ENCODE measurements at regions not wholly inside any gene's neighbourhood (a gene's known extent, or its start where the extent isn't known, plus 50 kb on each side); places are given as distances from the start of the nearest gene placed in this dataset.

DNA sequence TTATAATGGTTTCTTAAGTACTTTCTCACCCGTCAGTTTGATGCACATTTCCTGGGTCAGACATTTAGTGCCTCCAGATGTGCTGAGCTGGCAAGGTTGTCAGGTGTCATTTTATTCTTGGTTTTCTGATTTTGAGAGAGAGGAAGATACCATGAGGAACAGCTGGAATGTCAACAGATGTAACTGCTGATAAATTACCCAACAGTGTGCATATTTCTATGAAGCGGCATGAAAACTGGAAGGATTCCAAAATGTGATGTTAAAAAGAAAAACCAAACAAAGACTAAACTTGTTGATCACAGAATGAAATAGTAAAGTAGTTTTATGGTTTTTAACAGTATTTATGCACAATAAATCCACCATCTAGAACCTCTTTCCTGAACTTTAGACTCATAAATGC is 447.3 kb downstream of the HDGFL1 start:
- DNase-seq (ENCODE audit: low spot score) = no peak

DNA sequence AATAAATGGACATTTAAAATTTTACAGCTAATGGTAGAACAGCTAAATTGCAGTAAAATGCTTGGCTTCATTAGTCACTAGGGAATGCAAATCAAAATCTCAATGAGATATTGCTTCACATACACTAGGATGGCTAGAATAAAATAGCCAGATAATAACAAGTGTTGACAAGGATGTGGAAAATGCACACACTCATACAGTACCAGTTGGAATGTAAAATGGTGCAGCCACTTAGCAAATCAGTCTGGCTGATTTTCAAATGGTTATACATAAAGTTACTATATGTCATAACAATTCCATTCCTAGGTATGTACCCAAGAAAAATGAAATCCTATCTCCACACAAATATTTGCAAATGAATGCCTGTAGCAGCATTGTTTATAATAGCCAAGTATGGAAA is 452.1 kb downstream of the HDGFL1 start:
- no peak for DNase-seq (ENCODE audit: low spot score)

DNA sequence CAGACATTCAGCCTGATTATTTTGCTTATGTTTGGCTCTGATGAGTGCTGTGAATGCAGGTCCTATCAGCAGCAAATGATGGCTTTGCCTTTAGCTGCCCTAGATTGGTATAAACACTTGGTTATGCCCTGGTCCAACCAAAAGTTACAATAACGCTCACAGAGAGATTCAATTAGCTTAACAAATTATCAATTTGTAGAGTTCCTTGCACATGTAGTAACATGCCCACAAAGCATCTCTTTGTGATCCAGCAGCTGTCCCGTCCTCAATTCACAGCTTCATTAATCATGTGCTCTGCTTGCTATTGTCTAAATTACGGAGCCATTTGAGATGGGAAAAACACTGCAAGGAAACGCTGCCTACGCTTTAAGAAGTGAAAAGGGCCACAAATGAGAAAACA is 457.9 kb downstream of the HDGFL1 start:
- DNase-seq (ENCODE audit: low spot score) = no peak

DNA sequence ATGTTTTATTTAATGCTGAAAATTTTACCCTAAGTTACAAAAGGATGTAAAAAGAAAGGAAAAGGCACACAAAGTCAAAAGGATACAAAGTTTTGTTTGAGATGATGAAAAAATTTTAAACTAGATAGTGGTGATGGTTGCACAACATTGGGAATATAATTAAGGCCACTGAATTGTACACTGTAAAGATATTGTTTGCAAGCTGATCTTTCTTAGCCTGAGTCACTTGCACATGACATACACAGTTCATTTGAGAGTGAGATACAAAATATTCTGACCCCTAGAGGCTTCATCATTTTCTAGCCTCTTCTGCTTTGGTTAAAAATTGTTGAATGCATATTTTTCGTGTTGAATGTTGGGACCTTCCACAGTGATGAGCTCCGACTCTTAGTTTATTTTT is 462.6 kb downstream of the HDGFL1 start:
- peak; percentile 13 for DNase-seq (ENCODE audit: low spot score)

DNA sequence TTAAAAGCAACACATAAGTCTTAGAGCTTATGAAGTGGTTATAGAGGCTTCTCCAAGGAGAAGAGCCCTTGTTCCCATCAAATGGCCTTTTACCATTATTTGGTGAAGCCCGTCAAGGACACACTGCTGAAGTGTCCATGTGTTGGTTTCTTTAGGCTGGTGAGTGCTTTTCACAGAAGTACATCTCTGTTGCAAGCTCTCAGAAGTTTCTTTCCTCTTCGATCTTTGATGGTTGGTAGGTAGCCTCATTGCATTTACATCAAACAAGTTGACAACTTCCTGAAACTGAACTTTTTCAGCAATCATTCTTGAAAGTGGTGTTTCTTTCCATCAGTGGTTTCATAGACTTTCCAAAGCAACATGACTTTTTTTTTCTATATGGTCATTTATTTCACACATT is 465.6 kb downstream of the HDGFL1 start:
- DNase-seq (ENCODE audit: low spot score) = no peak

DNA sequence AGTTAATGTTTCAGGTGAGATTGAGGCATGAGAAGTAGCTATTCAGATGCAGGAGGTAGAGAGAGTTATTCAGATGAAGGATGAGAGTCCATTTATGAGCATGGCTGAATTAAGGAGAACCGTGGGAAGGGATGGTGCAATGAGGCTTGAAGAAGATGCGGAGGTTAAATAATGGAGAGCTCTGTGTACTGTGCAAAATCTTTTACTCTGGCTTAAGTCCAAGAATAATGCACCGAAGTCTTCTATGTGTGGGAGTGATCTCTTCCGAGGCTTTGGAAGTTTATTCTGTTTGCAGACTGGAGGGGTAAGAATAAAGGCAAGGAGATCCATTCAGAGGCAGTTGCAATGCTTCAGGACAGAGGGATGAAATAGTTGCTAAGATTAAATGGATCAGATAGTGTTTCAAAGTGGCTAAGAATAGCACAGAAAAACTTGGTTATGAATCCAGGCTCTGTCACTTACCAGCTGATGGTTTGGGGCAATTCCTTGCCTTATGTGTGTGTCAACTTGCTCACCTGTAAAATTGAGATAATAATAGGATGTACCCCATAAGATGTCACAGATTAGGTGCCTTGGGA is 467.1 kb downstream of the HDGFL1 start:
- no peak for DNase-seq (ENCODE audit: low spot score)

DNA sequence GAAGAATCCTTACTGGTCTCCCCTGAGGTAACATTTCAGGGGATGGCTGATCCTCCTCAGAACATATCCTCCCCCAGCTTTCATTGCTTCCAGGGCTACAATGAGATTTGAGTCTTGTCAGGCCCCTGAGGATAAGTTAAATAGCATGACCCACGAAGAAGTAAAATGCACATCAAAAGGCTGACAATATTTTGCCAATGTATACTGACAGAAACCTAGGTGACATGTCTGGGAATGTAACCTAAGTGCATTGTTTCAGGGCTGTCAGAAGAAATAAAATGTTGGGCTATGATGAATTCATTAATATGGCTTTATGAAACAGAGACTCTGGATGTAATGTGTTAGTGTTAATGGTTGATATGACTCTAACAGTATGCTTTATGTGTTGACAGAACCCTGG is 471.5 kb downstream of the HDGFL1 start:
- DNase-seq (ENCODE audit: low spot score) = no peak

DNA sequence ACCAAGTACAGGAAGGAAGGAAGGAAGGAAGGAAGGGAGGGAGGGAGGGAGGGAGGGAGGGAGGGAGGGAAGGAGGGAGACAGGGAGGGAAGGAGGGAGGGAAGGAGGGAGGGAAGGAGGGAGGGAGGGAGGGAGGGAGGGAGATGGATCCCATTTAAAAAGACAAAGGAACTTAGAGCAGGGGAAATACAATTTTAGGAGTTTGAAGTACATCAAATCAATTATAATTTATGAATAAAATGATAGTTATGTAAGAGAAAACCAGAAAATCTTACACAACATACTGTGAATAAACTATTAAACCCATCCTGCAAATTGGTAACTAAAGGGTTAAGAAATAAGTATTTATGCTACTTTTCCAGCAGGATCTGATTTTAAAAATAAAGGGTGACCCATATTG is 475.9 kb downstream of the HDGFL1 start:
- DNase-seq (ENCODE audit: low spot score) = no peak

DNA sequence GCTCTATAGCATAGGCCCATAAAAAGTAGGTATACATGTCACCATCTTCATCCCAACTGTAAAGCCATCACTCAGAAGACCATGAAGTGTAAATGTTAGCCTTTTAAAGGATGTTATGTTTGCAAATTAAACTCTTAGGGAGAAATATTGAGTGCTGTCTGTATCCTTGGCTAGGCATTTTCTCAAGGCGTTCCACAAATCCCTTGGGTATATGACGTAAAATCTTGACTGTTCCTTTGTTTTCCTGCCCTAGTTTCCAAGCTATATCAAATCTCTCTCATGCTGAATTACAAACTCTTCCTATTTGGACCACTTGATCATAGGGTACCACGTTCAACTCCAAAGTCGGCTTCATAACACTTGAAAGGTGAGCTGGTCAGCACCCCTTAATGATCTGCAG is 486.2 kb downstream of the HDGFL1 start:
- no peak for DNase-seq (ENCODE audit: low spot score)

DNA sequence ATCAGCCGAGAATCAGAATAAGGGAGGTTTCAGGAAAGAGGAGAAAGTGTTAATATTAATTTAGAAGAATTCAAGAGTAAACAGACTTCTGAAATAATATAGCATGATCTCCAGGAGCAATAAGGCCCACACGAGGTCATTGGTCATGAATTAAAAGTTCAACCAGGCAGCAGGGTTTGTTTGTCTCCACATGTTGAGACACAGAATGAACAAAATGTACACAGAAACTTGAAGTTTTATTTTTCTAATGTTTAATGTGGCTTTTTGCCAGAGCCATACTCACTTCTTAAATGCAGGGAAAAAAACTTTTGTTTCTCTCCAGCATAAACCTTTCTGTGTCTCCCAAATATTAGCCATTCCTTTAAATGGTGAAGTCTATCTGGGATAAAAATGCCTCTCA is 504.5 kb downstream of the HDGFL1 start:
- no peak for DNase-seq (ENCODE audit: low spot score)

DNA sequence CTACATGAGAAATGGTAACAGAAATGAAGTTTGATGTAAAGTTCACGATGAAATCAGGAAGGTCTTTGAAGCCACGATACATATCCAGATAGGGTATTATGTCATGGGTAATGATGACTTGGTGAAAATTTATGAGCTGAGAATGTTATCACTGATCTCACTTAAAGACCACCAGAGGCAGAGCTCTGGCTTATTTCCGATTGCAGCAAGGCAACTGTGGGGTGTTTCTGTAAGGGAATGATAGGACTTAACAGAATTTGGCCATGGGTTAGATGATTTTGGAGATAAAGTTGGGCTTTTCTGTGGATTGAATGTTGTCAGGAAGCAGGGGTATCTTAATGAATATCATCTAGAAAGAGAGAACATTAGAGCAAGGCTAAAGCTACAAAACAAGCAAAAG is 508.4 kb downstream of the HDGFL1 start:
- no peak for DNase-seq (ENCODE audit: low spot score)

DNA sequence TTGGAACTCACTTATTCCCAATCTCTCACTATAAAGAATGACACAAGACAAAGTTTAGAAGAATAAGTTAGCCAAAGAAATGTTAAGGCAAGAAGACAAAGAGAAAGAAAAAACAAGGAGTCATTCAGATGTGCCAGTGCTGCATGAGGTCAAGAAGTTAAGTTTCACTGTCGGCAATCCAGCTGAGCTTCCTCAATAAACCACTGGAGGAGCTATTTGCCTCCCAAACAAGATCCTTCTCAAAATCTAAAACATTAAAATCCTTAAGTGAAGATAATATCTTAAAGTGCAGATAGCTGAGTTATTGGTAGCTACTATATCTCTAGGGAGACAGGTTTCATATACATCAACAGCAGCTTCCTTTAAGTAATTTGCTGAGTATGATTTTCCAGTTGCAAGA is 512.3 kb downstream of the HDGFL1 start:
- DNase-seq (ENCODE audit: low spot score) = no peak

DNA sequence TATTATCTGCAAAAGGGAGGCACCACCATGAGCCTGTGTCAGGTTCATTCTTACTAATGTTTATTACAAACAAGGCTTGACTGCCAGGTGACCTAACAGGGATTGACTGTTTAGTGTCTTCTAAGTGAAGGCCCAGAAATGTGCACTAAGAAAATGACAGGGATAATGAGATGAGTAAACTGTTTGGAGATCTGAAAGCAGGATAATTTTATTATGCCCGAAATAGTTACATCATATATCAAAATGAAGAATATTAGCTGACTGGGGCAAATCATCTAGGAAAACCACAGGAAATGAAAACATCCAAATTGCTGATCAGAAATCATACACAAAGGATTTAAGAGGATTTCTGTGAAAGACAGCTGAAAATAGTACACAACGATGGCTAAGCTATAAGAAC is 516.7 kb downstream of the HDGFL1 start:
- no peak for DNase-seq (ENCODE audit: low spot score)

DNA sequence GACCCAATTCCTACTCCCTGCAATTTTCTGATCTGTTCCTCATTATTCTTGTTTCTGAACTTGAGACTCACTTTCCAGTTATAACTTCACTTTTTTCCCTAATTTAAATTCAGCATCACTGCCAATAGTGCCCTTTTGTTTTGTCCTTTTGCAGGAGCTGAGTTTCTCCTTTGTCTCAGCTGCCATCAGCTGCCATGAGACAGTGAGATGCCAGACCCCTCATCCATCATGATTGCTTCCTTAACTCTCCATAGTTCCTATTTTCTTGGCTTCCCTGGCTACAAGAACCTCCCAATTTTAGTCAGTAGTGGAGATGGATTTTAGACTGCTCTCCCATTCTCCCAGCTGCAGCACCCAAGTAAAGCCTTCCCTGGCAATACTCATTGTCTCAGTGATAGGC is 518.1 kb downstream of the HDGFL1 start:
- no peak for DNase-seq (ENCODE audit: low spot score)

DNA sequence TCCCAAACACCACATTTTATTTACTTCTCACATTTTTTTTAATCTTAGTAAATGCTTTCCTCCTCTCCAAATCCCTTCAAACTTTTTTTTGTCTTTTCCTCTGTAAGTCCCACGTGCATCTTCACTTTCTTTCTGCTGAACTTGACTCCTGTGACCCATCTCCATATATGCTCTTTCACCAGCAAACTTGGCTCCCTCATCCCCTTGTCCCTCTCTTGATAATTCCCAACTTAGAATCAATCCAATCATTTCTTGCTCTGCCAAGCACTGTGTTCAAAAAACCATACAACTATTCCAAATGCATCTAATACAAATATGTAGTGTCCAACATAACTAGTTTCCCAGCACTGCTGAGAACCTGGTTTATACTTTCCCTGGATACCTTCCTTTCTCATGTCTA is 519.4 kb downstream of the HDGFL1 start:
- no peak for DNase-seq (ENCODE audit: low spot score)

DNA sequence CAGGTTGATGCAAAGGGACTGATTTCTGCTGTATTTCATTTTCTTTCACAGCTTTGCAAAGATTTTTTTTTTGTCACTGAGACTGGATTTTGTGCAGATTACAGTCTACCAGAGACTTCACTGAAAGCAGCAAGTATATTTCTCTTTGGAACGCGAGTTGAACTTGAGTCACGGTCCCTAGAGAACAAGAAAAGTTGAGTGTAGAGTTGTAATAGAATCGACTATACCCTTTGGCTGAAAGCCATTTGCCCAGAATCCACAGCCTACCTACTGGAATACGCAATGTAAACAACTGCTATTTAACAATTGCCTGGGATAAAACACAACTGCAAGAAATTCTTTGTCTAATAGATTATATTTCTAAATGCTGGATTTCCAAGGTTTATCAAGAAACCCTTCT is 520.6 kb downstream of the HDGFL1 start:
- no peak for DNase-seq (ENCODE audit: low spot score)

DNA sequence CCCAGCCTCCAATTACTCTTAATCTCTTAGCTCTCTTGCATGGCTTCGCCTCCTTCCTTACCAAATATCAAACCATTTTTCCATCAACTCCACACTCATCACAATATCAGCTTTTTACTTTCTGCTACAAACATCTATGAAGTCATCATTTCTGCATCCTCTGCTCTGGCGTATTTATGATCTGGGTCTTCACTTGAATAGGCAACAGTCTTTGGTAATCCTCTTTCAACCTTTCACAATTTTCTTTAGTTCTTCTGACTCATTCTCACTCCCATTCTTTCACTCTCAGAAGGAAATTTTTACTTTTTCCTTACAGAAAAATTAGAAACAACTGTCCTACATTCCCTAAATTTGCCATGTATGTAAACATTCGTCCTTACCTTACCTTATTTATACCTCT is 522.4 kb downstream of the HDGFL1 start:
- no peak for DNase-seq (ENCODE audit: low spot score)

DNA sequence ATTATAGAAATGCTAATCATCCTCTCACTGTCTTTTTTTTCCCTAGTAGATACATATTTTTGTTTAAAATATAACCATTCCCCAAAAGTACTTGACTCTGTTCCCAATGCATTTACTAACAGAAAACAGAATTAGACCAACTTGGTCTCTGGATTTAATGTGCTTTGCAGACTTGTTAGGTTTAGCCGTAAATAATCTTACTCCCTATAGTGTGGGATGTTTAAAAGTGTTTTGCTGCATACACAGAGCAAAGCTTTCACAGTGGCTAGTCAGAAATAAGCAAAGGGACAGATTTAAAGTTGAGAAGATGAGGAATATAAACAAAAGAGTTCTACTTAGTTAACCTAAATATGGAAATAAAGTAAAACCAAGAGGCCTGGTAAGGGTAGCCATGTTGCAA is 527.5 kb downstream of the HDGFL1 start:
- no peak for DNase-seq (ENCODE audit: low spot score)

DNA sequence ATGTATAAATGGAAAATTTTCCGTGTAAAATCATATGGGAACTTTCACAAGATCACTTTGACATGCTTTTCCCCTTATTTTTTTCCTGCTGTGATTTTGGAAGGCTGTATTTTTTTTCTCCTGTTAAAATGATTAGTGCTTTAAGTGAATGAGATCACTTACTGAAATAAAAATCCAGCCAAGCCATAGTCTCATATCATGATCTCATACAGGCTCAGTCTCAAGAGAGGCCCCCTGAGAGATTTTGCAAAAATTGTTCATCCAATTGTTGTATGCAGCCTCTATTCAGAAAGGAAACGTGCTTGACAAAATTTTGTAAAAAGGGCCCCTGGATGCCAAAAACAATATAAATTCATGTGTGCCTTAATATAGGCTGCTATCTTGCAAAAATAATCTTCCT is 528.2 kb downstream of the HDGFL1 start:
- no peak for DNase-seq (ENCODE audit: low spot score)

DNA sequence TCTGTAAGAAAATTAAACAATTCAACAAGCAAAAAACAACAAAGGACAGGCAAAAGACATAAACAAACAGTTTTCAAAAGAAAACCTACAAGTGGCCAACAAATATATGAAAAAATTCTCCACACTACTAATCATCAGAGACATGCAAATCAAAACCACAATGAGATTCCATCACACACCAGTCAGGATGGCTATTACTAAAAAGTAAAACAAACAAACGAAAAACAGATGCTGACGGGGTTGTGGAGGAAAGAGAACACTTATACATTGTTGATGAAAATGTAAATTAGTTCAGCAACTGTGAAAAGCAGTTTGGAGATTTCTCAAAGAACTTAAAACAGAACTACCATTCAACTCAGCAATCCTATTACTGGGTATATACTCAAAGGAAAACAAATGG is 537.6 kb downstream of the HDGFL1 start:
- DNase-seq (ENCODE audit: low spot score) = no peak

DNA sequence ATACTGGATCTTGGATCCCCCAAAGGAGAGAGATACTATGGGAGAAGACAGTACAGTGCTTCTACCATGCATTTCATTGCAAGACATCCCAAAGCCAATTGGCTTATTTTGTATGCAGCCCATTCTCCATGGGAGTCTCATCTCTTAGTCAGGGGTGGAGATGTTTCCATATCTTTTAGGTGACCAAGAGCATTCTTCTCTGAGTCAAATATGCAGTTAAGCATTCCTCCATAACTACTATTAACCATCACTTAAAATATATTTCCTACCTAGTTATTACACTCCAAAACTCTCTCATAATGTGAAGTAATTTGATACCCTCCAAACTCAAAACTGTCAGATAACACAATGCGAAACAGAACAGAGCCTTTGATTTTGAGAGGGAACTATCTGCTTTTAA is 542.6 kb downstream of the HDGFL1 start:
- peak; percentile 12 for DNase-seq (ENCODE audit: low spot score)

DNA sequence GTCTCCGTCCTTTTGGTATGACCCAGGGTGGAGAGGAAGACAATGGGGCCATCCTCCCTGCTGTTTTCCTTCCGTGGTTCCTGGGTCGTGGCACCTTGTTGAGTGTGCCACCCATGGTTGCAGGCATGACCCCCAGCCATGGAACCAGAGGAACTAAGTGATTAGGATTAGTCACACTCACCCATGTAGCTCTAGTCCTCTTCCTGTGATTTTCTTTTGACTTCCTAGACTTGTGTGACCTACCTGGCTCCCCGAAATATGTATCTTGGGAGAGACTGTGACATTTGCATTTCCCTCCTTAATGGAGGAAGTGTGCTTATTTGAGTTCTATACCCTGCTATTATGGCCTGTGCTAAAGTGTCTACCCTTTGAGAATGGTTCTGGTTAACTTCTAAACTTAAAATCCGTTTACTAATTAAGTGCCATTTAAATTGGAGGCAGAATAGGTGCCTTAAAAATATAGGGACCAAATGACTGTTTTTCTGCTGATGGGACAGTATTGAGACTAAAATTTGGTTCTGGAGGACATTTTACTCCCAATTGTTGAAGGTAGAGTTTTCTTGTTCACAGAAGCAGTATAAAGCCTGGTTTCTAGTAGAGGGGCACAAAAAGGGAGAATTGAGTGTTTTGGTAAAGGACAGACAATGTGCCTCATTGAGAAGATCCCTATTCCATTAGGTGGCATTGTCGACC is 545.6 kb downstream of the HDGFL1 start:
- no peak for DNase-seq (ENCODE audit: low spot score)

DNA sequence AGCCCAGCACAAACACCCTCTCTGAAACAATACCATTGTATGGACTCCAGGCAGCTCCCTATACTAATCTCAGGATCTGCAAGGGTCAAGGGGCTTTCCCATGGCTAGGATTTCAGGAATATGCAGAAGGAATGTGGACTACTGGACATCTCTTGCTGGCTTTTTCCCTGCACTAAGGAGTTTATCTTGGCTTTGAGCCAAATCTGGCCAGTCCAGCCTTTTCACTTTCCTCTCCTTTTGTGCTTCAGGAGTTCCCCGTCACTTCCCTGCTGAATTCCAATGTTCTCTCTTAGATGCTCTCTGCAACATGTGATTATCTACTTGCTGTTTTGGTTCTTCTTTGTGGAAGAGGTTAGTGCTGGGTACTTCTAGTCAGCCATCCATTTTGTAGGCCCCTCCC is 568.2 kb downstream of the HDGFL1 start:
- no peak for DNase-seq (ENCODE audit: low spot score)

DNA sequence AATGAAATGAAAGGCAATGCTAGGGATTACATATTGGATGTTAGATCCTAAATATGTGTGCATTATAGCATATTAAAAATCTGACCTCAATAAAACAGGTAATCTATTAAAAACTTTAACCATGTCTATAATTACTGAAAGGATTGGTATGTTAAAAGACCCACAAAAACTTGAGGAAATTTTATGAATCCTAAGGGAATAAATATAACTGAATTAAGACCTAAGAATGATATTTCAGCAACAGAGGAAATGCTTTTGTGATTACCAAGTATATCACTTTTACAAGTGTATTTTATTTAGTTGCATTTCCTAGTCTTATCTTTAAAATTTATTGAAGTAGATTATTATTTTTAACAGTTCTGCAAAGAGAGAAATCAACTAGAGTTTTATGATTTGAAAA is 571.5 kb downstream of the HDGFL1 start:
- no peak for DNase-seq (ENCODE audit: low spot score)
